Panc1 (cell line): ENCODE measurements at regions not wholly inside any gene's neighbourhood (a gene's known extent, or its start where the extent isn't known, plus 50 kb on each side); places are given as distances from the start of the nearest gene placed in this dataset.

Source experiments
- ATAC-seq: fragments of 200-7000 bp; cut with Tn5 transposase; 2 replicates; pipeline ENCODE4 v1.9.1; 2020; ENCODE audit warnings: mild to moderate bottlenecking, moderate library complexity
- BruUV-seq: library from RNA; stranded (reverse); fragments of 400-500 nt; replicated peaks from 2 replicates; lab custom pipeline; 2021; lab: Mats Ljungman, UMichigan
- CTCF ChIA-PET: fragments of 300-600 bp; sonication (Branson Sonifier 250); formaldehyde crosslinking; loops from one replicate; lab custom pipeline; 2022; ENCODE audit warnings: antibody characterized with exemption; lab: Charles Lee
- POLR2A ChIA-PET: fragments of 300-600 bp; sonication (Branson Sonifier 250); formaldehyde crosslinking; loops from one replicate; lab custom pipeline; 2022; ENCODE audit warnings: antibody characterized with exemption; lab: Charles Lee
- DNase-seq: peaks from one replicate; pipeline ENCODE4 v3.0.0-alpha.2; 2010; ENCODE audit warnings: low read depth, low spot score
- H3K27ac ChIP-seq: 2 replicates; pipeline ENCODE4 v1.5.1; 2011; ENCODE audit warnings: mild to moderate bottlenecking, low read length, inconsistent platforms
- H3K27me3 ChIP-seq: fragments of 200-500 bp; sonication (Bioruptor generic); 2 replicates; pipeline ENCODE4 v1.6.0; 2014; ENCODE audit warnings: low read length, inconsistent platforms; ENCODE audit not compliant: control insufficient read depth, insufficient read depth
- H3K36me3 ChIP-seq: fragments of 200-500 bp; sonication (Bioruptor generic); 2 replicates; pipeline ENCODE4 v1.5.1; 2014; ENCODE audit warnings: inconsistent platforms, mild to moderate bottlenecking, low read length, moderate library complexity; ENCODE audit not compliant: control insufficient read depth, insufficient read depth
- H3K4me1 ChIP-seq: 2 replicates; pipeline ENCODE4 v1.5.1; 2011; ENCODE audit warnings: inconsistent platforms, mild to moderate bottlenecking, low read length, moderate library complexity; ENCODE audit not compliant: control insufficient read depth, insufficient read depth
- H3K4me3 ChIP-seq, 2 experiments: 2 replicates each; pipeline ENCODE4 v1.5.1; 2011 to 2012; ENCODE audit warnings: low read depth in 2 of 2, low read length in 2 of 2, mild to moderate bottlenecking in 2 of 2, inconsistent platforms in 1 of 2, moderate library complexity in 1 of 2
- H3K9me3 ChIP-seq: fragments of 200-500 bp; sonication (Bioruptor generic); 2 replicates; pipeline ENCODE4 v1.5.1; 2014; ENCODE audit warnings: low read depth, mild to moderate bottlenecking, inconsistent platforms, low read length, moderate library complexity; ENCODE audit not compliant: control insufficient read depth, insufficient read depth
- POLR2AphosphoS5 ChIP-seq: IDR thresholded peaks from 2 replicates; pipeline ENCODE4 v1.6.1; 2012; ENCODE audit warnings: mild to moderate bottlenecking, low read depth, low read length, moderate library complexity
- REST ChIP-seq, 2 experiments: IDR thresholded peaks; 2 replicates each; pipeline ENCODE4 v1.6.1; 2011 to 2012; ENCODE audit warnings: low read depth in 2 of 2, control low read depth in 1 of 2, low read length in 1 of 2, mild to moderate bottlenecking in 1 of 2, moderate library complexity in 1 of 2; ENCODE audit not compliant: insufficient read depth in 1 of 2
- SIN3A ChIP-seq: IDR thresholded peaks from 2 replicates; pipeline ENCODE4 v1.6.1; 2012; ENCODE audit warnings: low read depth, mild to moderate bottlenecking, low read length, moderate library complexity, borderline replicate concordance; ENCODE audit not compliant: insufficient read depth
- TCF7L2 ChIP-seq: IDR thresholded peaks from 2 replicates; pipeline ENCODE4 v1.6.1; 2011; ENCODE audit warnings: mild to moderate bottlenecking, low read depth, low read length, inconsistent platforms
- in situ Hi-C: cut with HindIII; loops from 2 replicates; pipeline ENCODE4 v1.10.0; 2016; ENCODE audit warnings: low sequenced_read_pairs, low pct_unique_long_range_greater_than_20kb
- intact Hi-C: fragments of 100-400 bp; cut with micrococcal nuclease; formaldehyde crosslinking; loops from one replicate; pipeline ENCODE4 v1.10.0; 2022; ENCODE audit not compliant: unreplicated experiment
- TF ChIP-seq, protein P1 (sequence below): fragments of 450-650 bp; IDR thresholded peaks from 2 replicates; pipeline ENCODE4 v1.5.1; 2017; ENCODE audit warnings: mild to moderate bottlenecking

DNA sequence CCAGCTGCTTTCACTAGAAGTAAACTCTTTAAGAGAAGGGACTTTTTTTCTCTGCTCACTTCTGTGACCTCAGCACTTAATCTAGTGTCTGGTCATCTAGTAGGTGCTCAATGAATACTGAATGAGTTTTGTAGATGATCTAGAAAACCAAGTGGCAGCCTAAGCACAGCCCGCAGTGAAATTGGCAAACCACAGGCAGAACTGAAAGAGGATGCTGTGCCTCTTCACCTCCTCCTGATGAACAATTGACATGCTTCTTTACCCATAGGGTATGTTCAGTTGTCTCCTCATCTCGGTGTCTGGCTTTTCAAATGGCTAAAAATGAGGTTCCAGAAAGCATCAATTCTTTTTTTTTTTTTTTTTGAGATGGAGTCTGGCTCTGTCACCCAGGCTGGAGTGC, 399.5 kb downstream of the RMST start:
- no TSS peak for BruUV-seq
- TF ChIP-seq REST (IDR thresholded peaks at IDR 0.05; ENCODE audit: insufficient read depth in 1 of 2, low read depth in 2 of 2, low read length in 1 of 2) (no peak), TCF7L2 (no peak), POLR2AphosphoS5 (no peak), SIN3A (no peak)
- TF ChIP-seq, protein P1, sequence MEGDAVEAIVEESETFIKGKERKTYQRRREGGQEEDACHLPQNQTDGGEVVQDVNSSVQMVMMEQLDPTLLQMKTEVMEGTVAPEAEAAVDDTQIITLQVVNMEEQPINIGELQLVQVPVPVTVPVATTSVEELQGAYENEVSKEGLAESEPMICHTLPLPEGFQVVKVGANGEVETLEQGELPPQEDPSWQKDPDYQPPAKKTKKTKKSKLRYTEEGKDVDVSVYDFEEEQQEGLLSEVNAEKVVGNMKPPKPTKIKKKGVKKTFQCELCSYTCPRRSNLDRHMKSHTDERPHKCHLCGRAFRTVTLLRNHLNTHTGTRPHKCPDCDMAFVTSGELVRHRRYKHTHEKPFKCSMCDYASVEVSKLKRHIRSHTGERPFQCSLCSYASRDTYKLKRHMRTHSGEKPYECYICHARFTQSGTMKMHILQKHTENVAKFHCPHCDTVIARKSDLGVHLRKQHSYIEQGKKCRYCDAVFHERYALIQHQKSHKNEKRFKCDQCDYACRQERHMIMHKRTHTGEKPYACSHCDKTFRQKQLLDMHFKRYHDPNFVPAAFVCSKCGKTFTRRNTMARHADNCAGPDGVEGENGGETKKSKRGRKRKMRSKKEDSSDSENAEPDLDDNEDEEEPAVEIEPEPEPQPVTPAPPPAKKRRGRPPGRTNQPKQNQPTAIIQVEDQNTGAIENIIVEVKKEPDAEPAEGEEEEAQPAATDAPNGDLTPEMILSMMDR = no peak
- Histone ChIP-seq H3K27me3 (no peaks in the 10 kb centered on the region), H3K4me3 (no peak overlapping the region), H3K27ac (no peak overlapping the region), H3K36me3 (no peaks in the 10 kb centered on the region), H3K4me1 (no peaks in the 10 kb centered on the region), H3K9me3 (no peaks in the 10 kb centered on the region)
- ATAC-seq (no peak), DNase-seq (no peak)
- CTCF ChIA-PET = no interaction called here
- POLR2A ChIA-PET = no interaction called here
- intact Hi-C loops = no loop called here
- in situ Hi-C loops = no loop called here

DNA sequence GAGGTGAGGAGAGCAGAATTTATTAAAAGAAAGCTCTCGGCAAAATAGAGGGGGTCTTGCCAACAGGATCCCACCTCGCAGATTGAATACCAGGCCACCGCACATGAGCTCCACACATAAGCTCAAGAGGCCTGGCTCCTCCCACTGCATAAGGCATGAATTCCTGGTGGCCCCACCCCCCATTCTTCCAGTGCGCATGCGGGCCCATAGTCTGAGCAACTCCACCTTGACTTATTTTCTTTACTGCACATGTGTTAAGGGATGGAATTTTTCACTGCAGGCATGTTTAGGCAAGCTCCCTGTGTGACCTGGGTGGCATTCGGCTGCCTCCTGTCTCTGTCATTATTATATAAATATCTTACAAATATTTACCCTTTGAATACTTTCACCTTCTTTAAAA, 412.5 kb downstream of the RMST start:
- no peak overlapping the region for H3K27ac ChIP-seq
- H3K36me3 ChIP-seq = no peaks in the 10 kb centered on the region
- CTCF ChIA-PET = no interaction called here
- TF ChIP-seq SIN3A (no peak), POLR2AphosphoS5 (no peak), REST (IDR thresholded peaks at IDR 0.05; ENCODE audit: insufficient read depth in 1 of 2, low read depth in 2 of 2, low read length in 1 of 2) (no peak), TCF7L2 (no peak)
- TF ChIP-seq, protein P1 = no peak
- no TSS peak for BruUV-seq
- no peak for ATAC-seq
- in situ Hi-C loops (no loop called here), intact Hi-C loops (no loop called here)
- H3K9me3 ChIP-seq = no peaks in the 10 kb centered on the region
- no peak overlapping the region for H3K4me3 ChIP-seq
- POLR2A ChIA-PET = no interaction called here
- no peak for DNase-seq
- no peaks in the 10 kb centered on the region for H3K27me3 ChIP-seq
- H3K4me1 ChIP-seq = no peaks in the 10 kb centered on the region
